Astrocyte (in vitro differentiated cells and primary cell): ENCODE measurements at regions not wholly inside any gene's neighbourhood (a gene's known extent, or its start where the extent isn't known, plus 50 kb on each side); places are given as distances from the start of the nearest gene placed in this dataset.
A peak's percentile ranks its signal among the peaks of the same experiment; 100 is the strongest.

Source experiments
- DNase-seq: peaks from one replicate; pipeline ENCODE4 v3.0.0-alpha.2; 2010; ENCODE audit warnings: low read depth
- FAIRE-seq: peaks from 2 replicates; lab custom pipeline; 2011; peaks lifted over from hg19 to GRCh38; lab: Jason Lieb, UNC
- H2AFZ ChIP-seq: 2 replicates; pipeline ENCODE4 v1.6.0; 2012; ENCODE audit warnings: low read depth, low read length, inconsistent platforms
- H3K27ac ChIP-seq: 2 replicates; pipeline ENCODE4 v1.5.1; 2011; ENCODE audit warnings: low read depth, low read length, inconsistent platforms
- H3K27me3 ChIP-seq: 2 replicates; pipeline ENCODE4 v1.6.0; 2011; ENCODE audit warnings: low read length, inconsistent platforms; ENCODE audit not compliant: insufficient read depth
- H3K36me3 ChIP-seq: 2 replicates; pipeline ENCODE4 v1.5.1; 2011; ENCODE audit warnings: low read length, inconsistent platforms; ENCODE audit not compliant: insufficient read depth
- H3K4me1 ChIP-seq: 2 replicates; pipeline ENCODE4 v1.5.1; 2011; ENCODE audit warnings: low read length, inconsistent platforms; ENCODE audit not compliant: insufficient read depth
- H3K4me2 ChIP-seq: 2 replicates; pipeline ENCODE4 v1.6.0; 2012; ENCODE audit warnings: low read length, inconsistent platforms
- H3K4me3 ChIP-seq: 2 replicates; pipeline ENCODE4 v1.5.1; 2011; ENCODE audit warnings: low read depth, mild to moderate bottlenecking, low read length, inconsistent platforms; ENCODE audit not compliant: insufficient read depth
- H3K79me2 ChIP-seq: 2 replicates; pipeline ENCODE4 v1.6.0; 2012; ENCODE audit warnings: mild to moderate bottlenecking, low read length, inconsistent platforms; ENCODE audit not compliant: insufficient read depth
- H3K9ac ChIP-seq: 2 replicates; pipeline ENCODE4 v1.6.0; 2012; ENCODE audit warnings: mild to moderate bottlenecking, low read length, inconsistent platforms
- H3K9me3 ChIP-seq: 2 replicates; pipeline ENCODE4 v1.5.1; 2012; ENCODE audit warnings: low read depth, mild to moderate bottlenecking, low read length, inconsistent platforms; ENCODE audit not compliant: insufficient read depth
- H4K20me1 ChIP-seq: 2 replicates; pipeline ENCODE4 v1.6.0; 2012; ENCODE audit warnings: low read length, inconsistent platforms; ENCODE audit not compliant: insufficient read depth
- H3K27ac Mint-ChIP-seq: one replicate; pipeline ENCODE4 v1.8.0; 2021; ENCODE audit warnings: mild to moderate bottlenecking, mixed read lengths; ENCODE audit not compliant: unreplicated experiment
- H3K27me3 Mint-ChIP-seq: one replicate; pipeline ENCODE4 v1.8.0; 2021; ENCODE audit warnings: low read depth, mixed read lengths; ENCODE audit not compliant: unreplicated experiment
- H3K36me3 Mint-ChIP-seq: one replicate; pipeline ENCODE4 v1.8.0; 2021; ENCODE audit warnings: low read depth, mixed read lengths; ENCODE audit not compliant: unreplicated experiment
- H3K4me1 Mint-ChIP-seq: one replicate; pipeline ENCODE4 v1.8.0; 2021; ENCODE audit warnings: low read depth, mixed read lengths; ENCODE audit not compliant: unreplicated experiment
- H3K4me3 Mint-ChIP-seq: one replicate; pipeline ENCODE4 v1.8.0; 2021; ENCODE audit warnings: mild to moderate bottlenecking, moderate library complexity, mixed read lengths; ENCODE audit not compliant: unreplicated experiment
- H3K9me3 Mint-ChIP-seq: one replicate; pipeline ENCODE4 v1.8.0; 2021; ENCODE audit warnings: mild to moderate bottlenecking, mixed read lengths; ENCODE audit not compliant: unreplicated experiment
- EZH2 ChIP-seq: IDR thresholded peaks from 2 replicates; pipeline ENCODE4 v1.6.1; 2012; ENCODE audit warnings: mild to moderate bottlenecking, low read length, inconsistent platforms; ENCODE audit not compliant: insufficient read depth
- TF ChIP-seq, protein P1 (sequence below): IDR thresholded peaks from 2 replicates; pipeline ENCODE4 v1.5.1; 2011; ENCODE audit warnings: low read depth, mild to moderate bottlenecking, inconsistent platforms, low read length, moderate library complexity; ENCODE audit not compliant: insufficient read depth

DNA sequence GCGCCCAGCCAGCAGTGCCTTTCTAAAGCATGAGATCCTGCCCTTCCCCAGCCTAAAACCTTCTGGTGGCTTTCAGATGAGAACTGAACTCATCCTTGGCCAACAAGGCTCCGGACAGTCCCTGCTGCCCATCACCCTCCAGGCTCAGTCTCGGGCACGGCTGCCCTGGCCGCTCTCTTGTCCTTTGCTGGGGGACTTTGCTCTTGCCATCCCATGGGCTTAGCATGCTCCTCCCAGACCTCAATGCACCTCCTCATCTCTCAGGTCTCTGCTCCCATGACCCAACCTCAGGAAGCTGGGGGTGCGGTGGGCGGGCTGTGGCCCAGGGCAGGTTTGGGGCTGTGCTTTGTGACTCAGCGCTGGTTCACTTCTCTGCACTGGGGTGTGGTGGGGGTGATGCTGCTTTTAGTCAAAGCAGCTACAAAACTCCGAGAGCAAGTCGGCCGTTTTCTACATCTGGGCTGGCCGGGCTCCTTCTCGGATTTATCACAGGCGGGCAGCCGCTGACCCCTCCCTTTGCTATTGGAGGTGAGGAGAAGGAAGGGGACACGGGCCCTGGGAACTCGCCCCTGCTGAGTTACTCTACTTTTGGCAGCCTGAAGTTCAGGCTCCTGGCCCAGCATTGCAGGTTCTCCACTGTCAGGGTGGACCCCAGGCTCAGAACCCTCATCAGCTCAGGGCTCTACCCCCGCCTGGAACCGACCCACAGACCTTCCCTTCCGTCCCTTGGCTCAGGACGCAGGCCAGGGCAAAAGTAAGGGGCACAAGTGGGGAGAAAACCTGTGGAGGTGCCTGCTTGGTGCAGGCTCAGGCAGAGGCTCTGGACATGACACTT is 90.6 kb upstream of the TAF1B start:
- peaks cover 29% of the 10 kb centered on the region for H3K27me3 Mint-ChIP-seq
- H3K4me1 Mint-ChIP-seq = peaks cover 14% of the 10 kb centered on the region
- no peaks in the 10 kb centered on the region for H3K79me2 ChIP-seq
- no peaks in the 10 kb centered on the region for H3K36me3 ChIP-seq
- peak overlapping the region; percentile 82 for H3K9ac ChIP-seq
- H3K9me3 Mint-ChIP-seq = peaks cover 12% of the 10 kb centered on the region
- peak overlapping the region; percentile 89 for H3K27ac ChIP-seq
- H3K27me3 ChIP-seq = no peaks in the 10 kb centered on the region
- H3K9me3 ChIP-seq = no peaks in the 10 kb centered on the region
- peaks cover 29% of the 10 kb centered on the region for H3K4me1 ChIP-seq
- H3K36me3 Mint-ChIP-seq = no peaks in the 10 kb centered on the region
- H3K4me3 ChIP-seq = peak overlapping the region; percentile 37
- no peak overlapping the region for H3K4me3 Mint-ChIP-seq
- no peak overlapping the region for H3K27ac Mint-ChIP-seq
- H2AFZ ChIP-seq = peak overlapping the region; percentile 72
- peak; percentile 64 for DNase-seq
- no peak for FAIRE-seq
- TF ChIP-seq EZH2 = no peak
- TF ChIP-seq, protein P1, sequence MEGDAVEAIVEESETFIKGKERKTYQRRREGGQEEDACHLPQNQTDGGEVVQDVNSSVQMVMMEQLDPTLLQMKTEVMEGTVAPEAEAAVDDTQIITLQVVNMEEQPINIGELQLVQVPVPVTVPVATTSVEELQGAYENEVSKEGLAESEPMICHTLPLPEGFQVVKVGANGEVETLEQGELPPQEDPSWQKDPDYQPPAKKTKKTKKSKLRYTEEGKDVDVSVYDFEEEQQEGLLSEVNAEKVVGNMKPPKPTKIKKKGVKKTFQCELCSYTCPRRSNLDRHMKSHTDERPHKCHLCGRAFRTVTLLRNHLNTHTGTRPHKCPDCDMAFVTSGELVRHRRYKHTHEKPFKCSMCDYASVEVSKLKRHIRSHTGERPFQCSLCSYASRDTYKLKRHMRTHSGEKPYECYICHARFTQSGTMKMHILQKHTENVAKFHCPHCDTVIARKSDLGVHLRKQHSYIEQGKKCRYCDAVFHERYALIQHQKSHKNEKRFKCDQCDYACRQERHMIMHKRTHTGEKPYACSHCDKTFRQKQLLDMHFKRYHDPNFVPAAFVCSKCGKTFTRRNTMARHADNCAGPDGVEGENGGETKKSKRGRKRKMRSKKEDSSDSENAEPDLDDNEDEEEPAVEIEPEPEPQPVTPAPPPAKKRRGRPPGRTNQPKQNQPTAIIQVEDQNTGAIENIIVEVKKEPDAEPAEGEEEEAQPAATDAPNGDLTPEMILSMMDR = no peak
- H4K20me1 ChIP-seq = no peaks in the 10 kb centered on the region
- H3K4me2 ChIP-seq = peak overlapping the region; percentile 84

DNA sequence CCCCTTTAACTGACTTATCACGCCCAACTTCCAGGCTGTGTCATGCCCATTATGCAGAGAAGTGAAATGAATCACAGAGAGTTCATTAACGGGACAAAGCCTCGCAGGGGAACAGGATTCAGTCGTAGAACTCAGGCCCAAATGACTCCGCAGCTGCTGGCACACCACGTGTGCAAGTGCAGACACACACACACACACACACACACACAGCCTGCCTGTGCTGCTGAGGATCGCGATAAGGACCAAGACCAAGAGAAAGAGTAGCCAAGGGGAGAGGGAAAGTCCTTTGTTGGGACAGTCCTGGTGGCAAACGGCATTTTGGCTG is 90.0 kb upstream of the TAF1B start:
- Mint-ChIP-seq H3K36me3 (no peaks in the 10 kb centered on the region), H3K9me3 (peaks cover 7% of the 10 kb centered on the region), H3K4me1 (peaks cover 16% of the 10 kb centered on the region), H3K27me3 (peaks cover 35% of the 10 kb centered on the region), H3K4me3 (peak overlapping the region; percentile 11), H3K27ac (peak overlapping the region; percentile 10)
- peak overlapping the region; percentile 82 for H3K9ac ChIP-seq
- H3K4me2 ChIP-seq = peak overlapping the region; percentile 84
- no peaks in the 10 kb centered on the region for H3K9me3 ChIP-seq
- peak; percentile 86 for FAIRE-seq
- peak overlapping the region; percentile 89 for H3K27ac ChIP-seq
- no peaks in the 10 kb centered on the region for H4K20me1 ChIP-seq
- peak overlapping the region; percentile 37 for H3K4me3 ChIP-seq
- peak; percentile 97 for DNase-seq
- no peaks in the 10 kb centered on the region for H3K27me3 ChIP-seq
- TF ChIP-seq, protein P1 = no peak
- TF ChIP-seq EZH2 = no peak
- peak overlapping the region; percentile 72 for H2AFZ ChIP-seq
- H3K79me2 ChIP-seq = no peaks in the 10 kb centered on the region
- peaks cover 35% of the 10 kb centered on the region for H3K4me1 ChIP-seq
- H3K36me3 ChIP-seq = no peaks in the 10 kb centered on the region
